ENCODE measurements at regions not wholly inside any gene's neighbourhood (a gene's known extent, or its start where the extent isn't known, plus 50 kb on each side); places are given as distances from the start of the nearest gene placed in this dataset.

GRCh38 chr11:98800696-98801095 lies 220.1 kb upstream of the CNTN5 start:
- DNase-seq = no peak

GRCh38 chr11:98828986-98829708 lies 191.6 kb upstream of the CNTN5 start:
- no peak for DNase-seq

DNA sequence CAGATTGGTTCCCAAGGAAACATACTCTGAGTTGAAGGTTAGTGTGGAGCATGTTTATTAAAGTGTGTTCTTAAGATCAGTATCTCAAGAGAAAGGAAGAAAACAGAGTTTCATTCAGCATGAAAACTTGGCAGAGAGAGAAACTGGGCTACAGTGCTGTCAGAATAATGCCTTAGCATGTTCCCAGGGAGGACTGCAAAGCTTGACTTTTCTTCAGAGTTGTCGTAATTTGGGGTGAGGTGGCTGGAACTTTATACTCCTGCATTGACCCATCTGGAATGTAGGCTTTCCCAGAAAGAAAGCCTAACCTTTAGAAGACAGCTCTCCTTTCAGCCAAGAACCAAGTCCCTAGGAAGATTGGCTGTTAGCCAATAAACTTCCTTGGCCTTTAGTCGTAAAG lies 190.8 kb upstream of the CNTN5 start:
- DNase-seq = no peak

DNA sequence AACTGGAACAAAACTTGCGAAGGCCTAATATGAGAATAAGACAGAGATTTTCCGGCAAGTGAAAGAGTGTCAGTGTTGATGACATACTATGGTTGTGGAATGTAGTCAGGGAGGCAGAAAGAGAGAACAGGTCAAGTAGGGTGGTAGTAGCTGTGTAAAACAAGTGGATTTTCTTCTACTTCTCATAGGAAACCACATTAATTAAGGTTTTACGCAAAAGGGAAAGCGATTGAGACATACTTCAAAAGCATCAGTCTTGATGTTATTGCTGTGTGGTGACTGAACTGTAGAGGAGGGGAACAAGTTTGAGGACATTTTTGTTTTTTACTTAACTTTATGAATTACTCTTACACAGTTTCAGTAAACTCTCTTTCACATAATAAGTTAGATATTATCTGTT lies 186.0 kb upstream of the CNTN5 start:
- no peak for DNase-seq

DNA sequence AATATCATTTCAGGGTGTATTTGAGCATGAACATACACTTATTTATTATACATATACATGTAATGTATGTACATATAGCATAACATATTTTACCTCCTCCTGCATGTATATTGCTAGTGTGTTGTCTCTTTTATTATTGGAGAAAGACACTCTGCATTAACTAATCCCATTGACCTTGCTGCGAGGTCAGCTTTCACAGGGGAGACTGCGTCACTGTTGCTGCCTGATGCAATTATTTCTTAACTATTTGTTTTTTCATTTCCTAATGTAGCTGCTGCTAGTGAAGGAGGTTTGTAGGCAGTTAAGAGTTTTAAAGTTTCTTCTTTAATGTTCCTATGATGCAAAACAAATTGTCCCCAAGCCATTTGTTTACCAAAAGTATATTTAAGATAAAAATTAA lies 185.4 kb upstream of the CNTN5 start:
- DNase-seq = no peak

- DNase-seq = no peak
Observed at GRCh38 chr11:98836156-98836555, 184.6 kb upstream of the CNTN5 start.

- no peak for DNase-seq
Observed at GRCh38 chr11:98842187-98842586, 178.6 kb upstream of the CNTN5 start.

DNA sequence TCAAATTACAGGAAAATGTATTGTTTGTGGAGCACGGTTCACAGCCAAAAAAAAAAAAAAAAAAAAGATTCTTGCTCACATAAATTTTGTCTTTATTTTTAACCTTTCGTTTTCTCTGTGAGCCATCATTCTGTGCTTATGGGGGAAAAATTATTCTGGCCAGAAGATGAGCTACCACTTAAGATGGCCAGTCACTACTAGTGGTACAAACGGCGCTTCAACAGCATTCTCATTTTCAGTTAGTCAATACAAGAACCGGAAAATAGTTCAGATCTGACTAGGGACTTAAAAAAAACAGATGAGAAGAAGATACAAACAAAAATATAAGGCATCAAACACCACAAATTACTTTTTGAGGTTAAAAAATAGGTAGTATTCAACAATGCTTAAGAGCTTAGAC lies 158.6 kb upstream of the CNTN5 start:
- DNase-seq = no peak

DNA sequence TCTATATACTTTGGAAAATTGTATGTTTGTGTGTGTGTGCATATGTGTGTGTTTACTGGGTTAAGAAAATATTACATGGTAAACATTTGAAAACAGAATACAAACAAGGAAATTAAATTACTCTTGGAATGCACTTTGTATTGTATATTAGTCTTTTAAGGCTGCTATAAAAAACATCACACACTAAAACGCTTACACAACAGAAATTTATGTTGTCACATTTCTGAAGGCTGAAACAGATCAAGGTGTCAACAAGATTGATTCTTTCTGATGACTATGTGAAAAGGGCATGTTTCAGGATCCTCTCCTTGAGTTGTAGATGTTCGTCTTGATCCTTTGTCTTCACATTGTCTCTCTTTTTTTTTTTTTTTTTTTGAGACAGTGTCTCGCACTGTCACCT lies 149.1 kb upstream of the CNTN5 start:
- no peak for DNase-seq

DNA sequence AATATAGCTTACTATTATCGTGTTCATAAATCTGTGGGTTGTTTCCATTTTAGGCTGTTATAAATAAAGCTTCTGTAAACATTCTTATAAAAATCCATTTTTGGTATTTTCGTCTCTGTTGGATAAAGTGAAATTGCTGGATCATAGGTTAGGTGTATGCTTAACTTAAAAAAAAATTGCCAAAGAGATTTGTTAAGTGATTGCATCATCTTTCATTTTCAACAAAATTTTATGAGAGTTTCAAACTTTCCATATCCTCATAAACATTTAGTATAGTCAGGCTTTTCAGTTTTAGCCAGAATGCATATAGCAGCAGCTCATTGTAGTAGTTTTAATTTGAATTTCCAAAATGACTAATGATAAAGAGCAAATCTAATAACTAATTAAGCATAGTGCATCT lies 146.7 kb upstream of the CNTN5 start:
- DNase-seq = no peak

- DNase-seq = no peak
Observed at GRCh38 chr11:98895936-98896335, 124.8 kb upstream of the CNTN5 start.

DNA sequence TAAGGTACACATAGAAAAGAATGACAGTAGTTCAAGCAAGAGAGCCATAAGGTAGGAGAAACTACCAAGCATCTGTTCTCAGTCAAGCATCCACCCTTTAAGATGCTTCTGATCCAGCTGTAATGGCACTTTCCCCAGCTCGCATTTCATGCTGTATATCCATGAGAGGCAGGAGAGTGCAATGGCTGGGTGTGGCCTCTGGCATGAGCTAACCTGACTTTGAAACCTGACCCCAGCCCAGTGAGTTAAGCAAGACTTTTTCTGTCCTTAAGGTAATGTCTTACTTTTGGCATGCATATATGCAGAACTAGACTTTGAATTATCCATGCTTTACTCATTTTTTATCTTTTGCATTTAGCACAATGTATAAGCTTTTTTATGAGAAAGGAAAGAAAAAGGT lies 79.8 kb upstream of the CNTN5 start:
- DNase-seq = no peak

DNA sequence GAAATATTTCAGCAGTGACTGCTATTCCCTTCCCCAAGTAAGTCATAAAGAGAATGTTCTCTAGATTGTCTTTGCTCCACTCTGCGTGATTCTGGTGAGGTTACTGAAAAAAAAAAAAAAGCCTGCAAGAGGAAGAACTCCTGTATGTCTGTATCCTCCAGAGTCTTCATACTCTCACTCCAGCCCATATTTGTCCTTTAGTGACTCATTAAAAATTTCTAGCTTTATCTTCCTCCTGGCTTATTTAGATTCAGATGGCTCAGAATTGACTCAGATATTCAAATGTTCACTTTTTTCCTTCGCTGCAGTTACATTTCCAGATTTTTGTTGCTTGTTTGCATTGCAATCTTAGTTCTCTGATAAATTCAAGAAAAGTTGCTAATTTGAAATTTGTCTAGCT lies 76.3 kb upstream of the CNTN5 start:
- no peak for DNase-seq

DNA sequence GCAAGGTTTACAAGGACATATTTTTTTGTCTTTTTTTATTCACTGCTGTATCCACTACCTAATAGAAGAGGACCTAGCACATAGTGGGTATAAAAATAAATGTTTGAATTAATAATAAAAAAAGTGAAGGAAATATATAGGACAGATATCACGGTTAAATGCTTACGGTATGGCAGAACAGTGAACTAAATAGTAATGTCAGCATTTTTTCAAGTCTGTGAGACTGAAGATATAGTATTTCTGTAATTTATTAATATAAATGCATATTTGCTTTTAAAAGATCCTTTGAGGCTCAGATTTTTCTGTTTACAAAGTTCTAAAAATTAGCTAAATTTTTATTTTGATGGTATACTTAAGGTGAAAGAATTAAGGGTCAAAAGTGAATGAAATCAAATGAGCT lies 68.6 kb upstream of the CNTN5 start:
- DNase-seq = no peak

- DNase-seq = no peak
Observed at GRCh38 chr11:98955551-98955950, 65.2 kb upstream of the CNTN5 start.

GRCh38 chr11:98964146-98964545 lies 56.6 kb upstream of the CNTN5 start:
- DNase-seq = no peak

- DNase-seq = no peak
Observed at GRCh38 chr11:98965358-98965757, 55.4 kb upstream of the CNTN5 start.

DNA sequence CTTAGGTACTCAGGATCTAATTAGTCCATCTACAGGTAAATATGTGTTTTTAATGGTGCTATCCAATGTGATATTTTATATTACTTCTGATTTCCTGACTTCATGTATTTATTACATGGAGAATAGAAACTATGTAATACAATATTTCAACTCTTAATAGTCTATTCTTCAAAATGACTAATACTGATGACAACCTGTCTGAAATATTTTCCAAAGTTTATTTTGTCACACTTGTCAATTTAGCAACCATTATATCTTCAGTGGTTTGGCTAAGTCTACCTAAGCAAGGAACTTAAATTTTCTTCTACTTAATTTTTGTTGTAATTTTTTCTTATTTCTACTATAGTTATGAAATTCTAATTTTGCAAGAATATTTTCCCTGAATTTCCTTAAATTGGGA lies 55.0 kb upstream of the CNTN5 start:
- DNase-seq = no peak

- DNase-seq = no peak
Observed at GRCh38 chr11:98967005-98967404, 53.7 kb upstream of the CNTN5 start.

All from activated CD4-positive, alpha-beta T cell treated with anti-CD3 and anti-CD28 coated beads, Interleukin-2, amount 50 U/mL, for 16 hours (primary cell).